Right ventricle myocardium inferior (tissue), 1 donor: ENCODE measurements at regions not wholly inside any gene's neighbourhood (a gene's known extent, or its start where the extent isn't known, plus 50 kb on each side); places are given as distances from the start of the nearest gene placed in this dataset.

ENCODE experiments used
- ATAC-seq: fragments of 200-7000 bp; cut with Tn5 transposase; one replicate; pipeline ENCODE4 v1.9.1; 2020; ENCODE audit warnings: mild to moderate bottlenecking, moderate library complexity
- DNase-seq: peaks from one replicate; pipeline ENCODE4 v3.0.0; 2021; ENCODE audit errors: missing footprints
- intact Hi-C: fragments of 100-400 bp; cut with DNase I; formaldehyde crosslinking; loops from one replicate; pipeline ENCODE4 v1.11.0; 2022
- donor health status: DM: no; HTN: yes; CAD: no; lungs with severe emphysema.

- intact Hi-C loops: loop anchor here (10.0 kb wide), 1 partner anchor 453 kb away; no protein-coding TSS in a partner anchor
- no peak for DNase-seq
- no peak for ATAC-seq
Observed at GRCh38 chr5:107121793-107122519, 548.8 kb downstream of the EFNA5 start.

GRCh38 chr5:107119656-107120055, 551.1 kb downstream of the EFNA5 start:
- DNase-seq: no peak
- no peak for ATAC-seq
- intact Hi-C loops: loop anchor here (10.0 kb wide), 1 partner anchor 455 kb away; no protein-coding TSS in a partner anchor

- no peak for DNase-seq
- no peak for ATAC-seq
- intact Hi-C loops: no loop called here
Observed at GRCh38 chr5:107118184-107119019, 552.3 kb downstream of the EFNA5 start.

- intact Hi-C loops: no loop called here
- ATAC-seq (no peak), DNase-seq (no peak)
Observed at GRCh38 chr5:107112216-107112615, 558.5 kb downstream of the EFNA5 start.

- intact Hi-C loops: loop anchor here (2.0 kb wide), 1 partner anchor 112 kb away; no protein-coding TSS in a partner anchor
- DNase-seq (peak; percentile 28), ATAC-seq (peak; percentile 94)
Observed at GRCh38 chr5:107104040-107104995, 566.4 kb downstream of the EFNA5 start.

- intact Hi-C loops: no loop called here
- DNase-seq: no peak
- ATAC-seq: no peak
Observed at GRCh38 chr5:107103522-107103921, 567.2 kb downstream of the EFNA5 start.

GRCh38 chr5:107100121-107100520, 570.6 kb downstream of the EFNA5 start:
- intact Hi-C loops: no loop called here
- ATAC-seq: no peak
- DNase-seq: no peak

GRCh38 chr5:107099506-107099905, 571.2 kb downstream of the EFNA5 start:
- ATAC-seq (no peak), DNase-seq (no peak)
- intact Hi-C loops: no loop called here

- DNase-seq: no peak
- intact Hi-C loops: no loop called here
- ATAC-seq: no peak
Observed at GRCh38 chr5:107092695-107093094, 578.0 kb downstream of the EFNA5 start.

- intact Hi-C loops: no loop called here
- DNase-seq (no peak), ATAC-seq (no peak)
Observed at GRCh38 chr5:107090506-107090905, 580.2 kb downstream of the EFNA5 start.

- intact Hi-C loops: no loop called here
- DNase-seq (no peak), ATAC-seq (no peak)
Observed at GRCh38 chr5:107088907-107089306, 581.8 kb downstream of the EFNA5 start.

GRCh38 chr5:107085572-107085971, 585.2 kb downstream of the EFNA5 start:
- intact Hi-C loops: no loop called here
- no peak for ATAC-seq
- no peak for DNase-seq

- intact Hi-C loops: no loop called here
- no peak for ATAC-seq
- no peak for DNase-seq
Observed at GRCh38 chr5:107074996-107075395, 595.7 kb downstream of the EFNA5 start.

- no peak for DNase-seq
- intact Hi-C loops: no loop called here
- ATAC-seq: no peak
Observed at GRCh38 chr5:107072967-107073366, 597.8 kb downstream of the EFNA5 start.

- no peak for ATAC-seq
Observed at GRCh38 chr5:107072440-107072839, 598.3 kb downstream of the EFNA5 start.

GRCh38 chr5:107068782-107069181, 602.0 kb downstream of the EFNA5 start:
- ATAC-seq (no peak), DNase-seq (no peak)
- intact Hi-C loops: no loop called here

More at GRCh38 chr5:107072440-107072839, 598.3 kb downstream of the EFNA5 start:
- no peak for DNase-seq
- intact Hi-C loops: no loop called here

GRCh38 chr5:107067395-107067794, 603.3 kb downstream of the EFNA5 start:
- ATAC-seq: peak; percentile 54
- intact Hi-C loops: no loop called here
- no peak for DNase-seq

- intact Hi-C loops: no loop called here
- no peak for ATAC-seq
- no peak for DNase-seq
Observed at GRCh38 chr5:107063511-107063910, 607.2 kb downstream of the EFNA5 start.

- intact Hi-C loops: loop anchor here (5.0 kb wide), 1 partner anchor 158 kb away; no protein-coding TSS in a partner anchor
- DNase-seq (no peak), ATAC-seq (no peak)
Observed at GRCh38 chr5:107058803-107059202, 611.9 kb downstream of the EFNA5 start.
